Hepatocyte (in vitro differentiated cells): ENCODE measurements at regions not wholly inside any gene's neighbourhood (a gene's known extent, or its start where the extent isn't known, plus 50 kb on each side); places are given as distances from the start of the nearest gene placed in this dataset.

Experiments
- DNase-seq: peaks from one replicate; pipeline ENCODE4 v3.0.0-alpha.2; 2016; ENCODE audit warnings: low spot score
- H2AFZ ChIP-seq: fragments of 200-600 bp; sonication (generic); 2 replicates; pipeline ENCODE4 v1.6.0; 2016; ENCODE audit warnings: antibody characterized with exemption, mild to moderate bottlenecking
- H3K27ac ChIP-seq: fragments of 200-600 bp; sonication (generic); 2 replicates; pipeline ENCODE4 v1.5.1; 2016; ENCODE audit warnings: mild to moderate bottlenecking
- H3K27me3 ChIP-seq: fragments of 200-600 bp; sonication (generic); 2 replicates; pipeline ENCODE4 v1.6.1; 2016
- H3K36me3 ChIP-seq: fragments of 200-600 bp; sonication (generic); replicated peaks from 2 replicates; pipeline ENCODE4 v1.5.1; 2016; ENCODE audit warnings: low read depth; ENCODE audit not compliant: insufficient read depth
- H3K4me1 ChIP-seq: fragments of 200-600 bp; sonication (generic); 2 replicates; pipeline ENCODE4 v1.5.1; 2016; ENCODE audit warnings: mild to moderate bottlenecking, moderate library complexity; ENCODE audit not compliant: insufficient read depth
- H3K4me2 ChIP-seq: fragments of 200-600 bp; sonication (generic); 2 replicates; pipeline ENCODE4 v1.6.0; 2016
- H3K4me3 ChIP-seq: fragments of 200-600 bp; sonication (generic); 2 replicates; pipeline ENCODE4 v1.5.1; 2016; ENCODE audit warnings: mild to moderate bottlenecking
- H3K79me2 ChIP-seq: fragments of 200-600 bp; sonication (generic); 2 replicates; pipeline ENCODE4 v1.6.0; 2017; ENCODE audit warnings: mild to moderate bottlenecking
- H3K9me2 ChIP-seq: fragments of 200-600 bp; sonication (generic); replicated peaks from 2 replicates; pipeline ENCODE4 v1.6.0; 2017; ENCODE audit warnings: mild to moderate bottlenecking; ENCODE audit not compliant: insufficient read depth
- H3K9me3 ChIP-seq: fragments of 200-600 bp; sonication (generic); 2 replicates; pipeline ENCODE4 v1.5.1; 2016; ENCODE audit warnings: low read depth, mild to moderate bottlenecking
- H4K20me1 ChIP-seq: fragments of 200-600 bp; sonication (generic); 2 replicates; pipeline ENCODE4 v1.6.0; 2016; ENCODE audit warnings: mild to moderate bottlenecking; ENCODE audit not compliant: insufficient read depth, poor library complexity, severe bottlenecking
- EZH2 ChIP-seq: fragments of 200-600 bp; sonication (generic); IDR thresholded peaks from 2 replicates; pipeline ENCODE4 v1.6.1; 2016; ENCODE audit warnings: antibody characterized with exemption, mild to moderate bottlenecking, borderline replicate concordance
- EZH2phosphoT487 ChIP-seq: fragments of 200-600 bp; sonication (generic); IDR thresholded peaks from one replicate; pipeline ENCODE4 v1.6.1; 2018; ENCODE audit warnings: antibody characterized with exemption, mild to moderate bottlenecking, low read depth, moderate library complexity; ENCODE audit not compliant: unreplicated experiment, severe bottlenecking
- WGBS: methylation state at CpG from one replicate; pipeline ENCODE4 v1.1.6; 2016; ENCODE audit warnings: low lambda C conversion rate; ENCODE audit errors: missing lambda C conversion rate; 5-methylcytosine and 5-hydroxymethylcytosine counted together
- TF ChIP-seq, protein P1 (sequence below): fragments of 200-600 bp; sonication (generic); IDR thresholded peaks from 2 replicates; pipeline ENCODE4 v1.5.1; 2016; ENCODE audit warnings: antibody characterized with exemption, mild to moderate bottlenecking; ENCODE audit not compliant: poor library complexity

DNA sequence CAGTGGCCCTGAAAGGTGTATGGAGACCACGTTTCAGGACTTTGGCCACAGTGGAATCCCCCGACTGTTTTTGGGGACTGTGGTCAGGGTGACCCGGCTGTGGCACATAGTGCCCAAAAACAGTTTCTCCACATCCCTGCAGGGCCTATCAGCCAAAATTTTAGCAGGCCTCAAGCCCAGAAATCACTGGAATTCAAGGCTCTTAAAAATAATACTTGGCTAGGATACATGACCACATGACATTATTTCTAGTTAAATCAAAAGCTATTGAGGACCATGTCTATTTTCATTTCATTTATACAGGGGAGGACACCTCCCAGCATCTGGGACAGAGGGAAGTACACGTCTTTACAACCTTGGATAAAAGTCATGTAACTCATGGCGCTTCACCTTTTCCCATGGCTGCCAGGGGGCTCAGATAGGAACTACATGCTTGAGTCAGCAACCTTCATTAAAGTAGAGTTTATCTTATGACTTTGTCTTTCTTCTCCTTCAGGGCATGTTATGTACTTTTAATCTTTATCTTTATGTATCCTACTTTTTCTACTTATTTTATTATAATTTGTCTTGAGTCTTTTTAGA is 70.8 kb upstream of the CD93 start:
- Histone ChIP-seq H3K36me3 (no peaks in the 10 kb centered on the region), H3K79me2 (no peaks in the 10 kb centered on the region), H3K9me3 (no peaks in the 10 kb centered on the region), H3K9me2 (no peaks in the 10 kb centered on the region), H3K4me1 (peaks cover 15% of the 10 kb centered on the region), H3K4me3 (no peak overlapping the region), H3K27me3 (no peaks in the 10 kb centered on the region), H2AFZ (no peak overlapping the region), H3K4me2 (no peak overlapping the region), H4K20me1 (no peaks in the 10 kb centered on the region), H3K27ac (no peak overlapping the region)
- WGBS: 97% methylated on average over 5 of the region's 5 CpGs
- no peak for TF ChIP-seq EZH2phosphoT487
- no peak for TF ChIP-seq EZH2
- TF ChIP-seq, protein P1, sequence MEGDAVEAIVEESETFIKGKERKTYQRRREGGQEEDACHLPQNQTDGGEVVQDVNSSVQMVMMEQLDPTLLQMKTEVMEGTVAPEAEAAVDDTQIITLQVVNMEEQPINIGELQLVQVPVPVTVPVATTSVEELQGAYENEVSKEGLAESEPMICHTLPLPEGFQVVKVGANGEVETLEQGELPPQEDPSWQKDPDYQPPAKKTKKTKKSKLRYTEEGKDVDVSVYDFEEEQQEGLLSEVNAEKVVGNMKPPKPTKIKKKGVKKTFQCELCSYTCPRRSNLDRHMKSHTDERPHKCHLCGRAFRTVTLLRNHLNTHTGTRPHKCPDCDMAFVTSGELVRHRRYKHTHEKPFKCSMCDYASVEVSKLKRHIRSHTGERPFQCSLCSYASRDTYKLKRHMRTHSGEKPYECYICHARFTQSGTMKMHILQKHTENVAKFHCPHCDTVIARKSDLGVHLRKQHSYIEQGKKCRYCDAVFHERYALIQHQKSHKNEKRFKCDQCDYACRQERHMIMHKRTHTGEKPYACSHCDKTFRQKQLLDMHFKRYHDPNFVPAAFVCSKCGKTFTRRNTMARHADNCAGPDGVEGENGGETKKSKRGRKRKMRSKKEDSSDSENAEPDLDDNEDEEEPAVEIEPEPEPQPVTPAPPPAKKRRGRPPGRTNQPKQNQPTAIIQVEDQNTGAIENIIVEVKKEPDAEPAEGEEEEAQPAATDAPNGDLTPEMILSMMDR: no peak
- DNase-seq: no peak

- TF ChIP-seq EZH2phosphoT487: no peak
- no peak for TF ChIP-seq EZH2
- TF ChIP-seq, protein P1: no peak
- H3K9me2 ChIP-seq: no peaks in the 10 kb centered on the region
- H3K4me3 ChIP-seq: no peak overlapping the region
- no peaks in the 10 kb centered on the region for H3K79me2 ChIP-seq
- 84% methylated on average over 11 of the region's 11 CpGs for WGBS
- H3K27ac ChIP-seq: peak overlapping the region; percentile 28
- H3K36me3 ChIP-seq: no peaks in the 10 kb centered on the region
- no peaks in the 10 kb centered on the region for H3K9me3 ChIP-seq
- peaks cover 21% of the 10 kb centered on the region for H3K4me1 ChIP-seq
- no peak overlapping the region for H2AFZ ChIP-seq
- H3K27me3 ChIP-seq: no peaks in the 10 kb centered on the region
- DNase-seq: no peak
- H4K20me1 ChIP-seq: no peaks in the 10 kb centered on the region
- no peak overlapping the region for H3K4me2 ChIP-seq
Measured at GRCh38 chr20:23156170-23156841, 70.2 kb upstream of the CD93 start.

- H3K9me2 ChIP-seq: no peaks in the 10 kb centered on the region
- 63% methylated on average over 7 of the region's 7 CpGs for WGBS
- H3K4me3 ChIP-seq: no peak overlapping the region
- no peaks in the 10 kb centered on the region for H4K20me1 ChIP-seq
- no peaks in the 10 kb centered on the region for H3K36me3 ChIP-seq
- no peak overlapping the region for H3K4me2 ChIP-seq
- no peak overlapping the region for H2AFZ ChIP-seq
- no peak overlapping the region for H3K27ac ChIP-seq
- peaks cover 18% of the 10 kb centered on the region for H3K4me1 ChIP-seq
- H3K9me3 ChIP-seq: no peaks in the 10 kb centered on the region
- no peak for DNase-seq
- H3K79me2 ChIP-seq: no peaks in the 10 kb centered on the region
- no peaks in the 10 kb centered on the region for H3K27me3 ChIP-seq
- TF ChIP-seq, protein P1: no peak
- TF ChIP-seq EZH2phosphoT487 (no peak), EZH2 (no peak)
Measured at GRCh38 chr20:23155141-23155590, 69.0 kb upstream of the CD93 start.
